Ishikawa (cell line): ENCODE measurements at regions not wholly inside any gene's neighbourhood (a gene's known extent, or its start where the extent isn't known, plus 50 kb on each side); places are given as distances from the start of the nearest gene placed in this dataset.

Source experiments
- CEBPB ChIP-seq: IDR thresholded peaks from 2 replicates; pipeline ENCODE4 v1.6.1; 2012
- CREB1 ChIP-seq: IDR thresholded peaks from 2 replicates; pipeline ENCODE4 v1.6.1; 2012; ENCODE audit warnings: low read depth
- EGR1 ChIP-seq: IDR thresholded peaks from 2 replicates; pipeline ENCODE4 v1.6.1; 2012
- EP300 ChIP-seq: IDR thresholded peaks from 2 replicates; pipeline ENCODE4 v1.6.1; 2012; ENCODE audit warnings: borderline replicate concordance
- FOXM1 ChIP-seq: IDR thresholded peaks from 2 replicates; pipeline ENCODE4 v1.6.1; 2012; ENCODE audit warnings: low read depth, borderline replicate concordance
- MAX ChIP-seq: IDR thresholded peaks from 2 replicates; pipeline ENCODE4 v1.6.1; 2012
- NFIC ChIP-seq: IDR thresholded peaks from 2 replicates; pipeline ENCODE4 v1.6.1; 2012
- RAD21 ChIP-seq: IDR thresholded peaks from 2 replicates; pipeline ENCODE4 v1.6.1; 2012; ENCODE audit warnings: low read depth
- REST ChIP-seq: IDR thresholded peaks from 2 replicates; pipeline ENCODE4 v1.6.1; 2012; ENCODE audit warnings: low read depth, mild to moderate bottlenecking
- TAF1 ChIP-seq: IDR thresholded peaks from 2 replicates; pipeline ENCODE4 v1.6.1; 2012; ENCODE audit warnings: low read depth, mild to moderate bottlenecking
- TCF12 ChIP-seq: IDR thresholded peaks from 2 replicates; pipeline ENCODE4 v1.6.1; 2012; ENCODE audit warnings: low read depth
- TEAD4 ChIP-seq: IDR thresholded peaks from 2 replicates; pipeline ENCODE4 v1.6.1; 2012
- USF1 ChIP-seq: IDR thresholded peaks from 2 replicates; pipeline ENCODE4 v1.6.1; 2012
- YY1 ChIP-seq: IDR thresholded peaks from 2 replicates; pipeline ENCODE4 v1.6.1; 2012; ENCODE audit warnings: low read depth
- ZBTB7A ChIP-seq: IDR thresholded peaks from 2 replicates; pipeline ENCODE4 v1.6.1; 2012; ENCODE audit warnings: low read depth

- TF ChIP-seq EGR1 (no peak), USF1 (no peak), ZBTB7A (no peak), CEBPB (no peak), NFIC (peak; percentile 87), REST (no peak), CREB1 (no peak), TCF12 (peak; percentile 88), YY1 (0 out of 2 replicates have a peak, but pooled peaks have one; percentile 15), FOXM1 (no peak), TAF1 (no peak), EP300 (peak; percentile 68; the same call in 1 of the 2 replicates), TEAD4 (peak; percentile 45; the same call in 1 of the 2 replicates), MAX (peak; percentile 22; the same call in 1 of the 2 replicates)
These were observed 113.7 kb downstream of the NCOR2 start for GRCh38 chr12:124453419-124454351.

- TF ChIP-seq TCF12 (no peak), USF1 (no peak), NFIC (no peak), YY1 (peak; percentile 25; the same call in 1 of the 2 replicates), REST (no peak), TEAD4 (no peak), RAD21 (no peak)
These were observed 114.7 kb downstream of the NCOR2 start for GRCh38 chr12:124452576-124453331.

- no peak for TF ChIP-seq TCF12
- no peak for TF ChIP-seq NFIC
- TF ChIP-seq EP300, result no peak
- no peak for TF ChIP-seq EGR1
- no peak for TF ChIP-seq ZBTB7A
- no peak for TF ChIP-seq MAX
- TF ChIP-seq YY1, result no peak
- TF ChIP-seq CEBPB, result no peak
- TF ChIP-seq RAD21, result no peak
- no peak for TF ChIP-seq FOXM1
These were observed 115.7 kb downstream of the NCOR2 start for GRCh38 chr12:124451637-124452243.

- TF ChIP-seq CREB1 (no peak), EP300 (no peak), TEAD4 (no peak), NFIC (no peak), TCF12 (no peak), REST (no peak), RAD21 (no peak)
These were observed 116.4 kb downstream of the NCOR2 start for GRCh38 chr12:124451016-124451415.
